Right cardiac atrium (tissue), 5 donors: ENCODE measurements at regions not wholly inside any gene's neighbourhood (a gene's known extent, or its start where the extent isn't known, plus 50 kb on each side); places are given as distances from the start of the nearest gene placed in this dataset.

Source experiments
- ATAC-seq, 2 donors: fragments of 200-7000 bp; cut with Tn5 transposase; one replicate each; pipeline versions ENCODE4 v1.8.0 to v1.9.1; 2020; ENCODE audit warnings: moderate library complexity in 2 of 2, mild to moderate bottlenecking in 1 of 2
- DNase-seq, 3 donors: peaks; one replicate each; pipeline ENCODE4 v3.0.0-alpha.2; 2020
- H3K27ac ChIP-seq: one replicate; pipeline ENCODE4 v1.5.1; 2013; ENCODE audit warnings: mild to moderate bottlenecking, low read length, control low read depth, moderate library complexity
- H3K27me3 ChIP-seq: one replicate; pipeline ENCODE4 v1.6.1; 2013; ENCODE audit not compliant: control insufficient read depth, insufficient read depth
- H3K4me1 ChIP-seq: one replicate; pipeline ENCODE4 v1.6.1; 2013; ENCODE audit warnings: low read length; ENCODE audit not compliant: control insufficient read depth, insufficient read depth
- H3K4me3 ChIP-seq: one replicate; pipeline ENCODE4 v1.5.1; 2013; ENCODE audit warnings: low read length, control low read depth
- H3K9me3 ChIP-seq: one replicate; pipeline ENCODE4 v1.6.1; 2013; ENCODE audit warnings: low read length; ENCODE audit not compliant: control insufficient read depth
- WGBS: extraction: QIAGEN DNeasy Blood & Tissue Kit; methylation state at CpG from one replicate; pipeline ENCODE4 v1.1.7; 2013; 5-methylcytosine and 5-hydroxymethylcytosine counted together
- intact Hi-C, 4 donors: fragments of 100-400 bp; cut with DNase I; formaldehyde crosslinking; loops; one replicate each; pipeline versions ENCODE4 v1.11.0 to v1.14.0; 2022 to 2023
- donor health status: healthy with polysubstance abuse.
- donor health status: DM: no; HTN: yes; CAD: no.
- donor health status: DM: no; HTN: no; CAD: no.
- donor health status: DM: no; HTN: yes; CAD: no; lungs with severe emphysema.
- donor health status: DM: yes; HTN: yes; CAD: no.

DNA sequence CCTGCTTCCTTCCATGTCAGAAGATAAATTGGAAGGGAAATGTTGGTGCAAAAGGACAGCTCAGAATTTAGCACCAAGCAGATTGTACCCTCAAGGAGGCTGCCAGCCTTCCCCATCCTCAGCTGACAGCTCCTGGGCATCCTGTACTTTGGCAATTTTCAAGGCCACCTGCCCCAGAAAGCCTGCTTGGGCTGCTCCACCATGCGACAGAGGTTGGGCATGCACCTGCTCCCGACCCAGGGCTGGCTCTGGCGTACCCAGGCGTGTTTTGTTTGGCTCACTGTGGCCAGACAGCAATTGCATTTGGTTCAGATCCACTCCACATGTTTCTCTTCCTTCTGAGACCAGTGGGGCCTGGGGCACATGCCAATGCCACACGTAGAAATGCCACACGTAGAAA lies 547.8 kb downstream of the NPHP4 start:
- intact Hi-C loops = no loop called here
- Histone ChIP-seq H3K27me3 (no peaks in the 10 kb centered on the region), H3K9me3 (peaks cover 2% of the 10 kb centered on the region), H3K27ac (no peak overlapping the region), H3K4me1 (no peaks in the 10 kb centered on the region), H3K4me3 (no peak overlapping the region)
- DNase-seq (no peak), ATAC-seq (no peak)
- WGBS = 81% methylated on average over 6 of the region's 6 CpGs

DNA sequence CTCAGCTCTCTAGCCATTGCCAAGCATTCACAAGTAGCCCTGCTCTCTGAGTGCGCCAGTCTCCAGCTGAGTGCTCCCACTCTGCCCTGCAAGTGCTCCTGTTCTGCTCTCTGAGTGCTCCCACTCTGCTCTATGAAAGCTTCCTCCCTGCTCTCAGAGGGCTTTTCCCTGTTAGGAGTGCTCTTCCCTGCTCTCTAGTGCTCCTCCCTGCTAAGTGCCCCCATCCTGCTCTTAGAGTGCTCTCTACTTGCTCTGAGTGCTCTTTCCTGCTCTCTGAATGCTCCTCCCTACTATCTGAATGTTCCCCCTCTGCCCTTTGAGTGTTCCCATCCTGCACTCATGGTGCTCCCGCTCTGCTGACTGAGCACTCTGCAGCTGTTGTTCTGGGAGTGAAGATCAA lies 555.4 kb downstream of the NPHP4 start:
- 81% methylated on average over 2 of the region's 2 CpGs for WGBS
- DNase-seq (no peak), ATAC-seq (no peak)
- Histone ChIP-seq H3K27ac (no peak overlapping the region), H3K4me1 (no peaks in the 10 kb centered on the region), H3K4me3 (no peak overlapping the region), H3K27me3 (no peaks in the 10 kb centered on the region), H3K9me3 (no peaks in the 10 kb centered on the region)
- intact Hi-C loops = loop anchor here in 1 of 4 donors (10.0 kb wide), 1 partner anchor 58 kb away; no protein-coding TSS in a partner anchor

DNA sequence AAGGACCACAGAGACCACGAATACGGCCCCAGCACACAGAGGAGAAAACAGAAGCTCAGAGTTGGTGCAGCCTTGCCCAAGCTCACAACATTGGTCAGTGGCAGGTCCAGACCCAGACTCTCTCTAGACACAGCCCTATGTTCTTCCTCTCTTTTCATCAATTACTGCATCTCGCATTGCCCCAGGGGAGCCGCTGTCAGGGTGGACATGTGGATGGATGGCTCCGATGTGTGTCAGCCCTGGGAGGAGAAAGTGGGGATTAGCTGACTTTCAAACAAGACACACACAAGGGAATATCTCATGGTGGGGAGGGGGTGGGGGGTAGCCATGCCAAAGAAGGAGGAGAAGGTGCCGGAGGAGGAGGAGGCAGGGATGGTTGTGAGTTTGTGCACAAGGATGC lies 556.8 kb downstream of the NPHP4 start:
- Histone ChIP-seq H3K27me3 (no peaks in the 10 kb centered on the region), H3K4me1 (no peaks in the 10 kb centered on the region), H3K27ac (no peak overlapping the region), H3K4me3 (no peak overlapping the region), H3K9me3 (no peaks in the 10 kb centered on the region)
- intact Hi-C loops = loop anchor here in 1 of 4 donors (10.0 kb wide), 1 partner anchor 59 kb away; no protein-coding TSS in a partner anchor
- DNase-seq = no peak
- ATAC-seq = no peak
- WGBS = 83% methylated on average over 6 of the region's 6 CpGs

DNA sequence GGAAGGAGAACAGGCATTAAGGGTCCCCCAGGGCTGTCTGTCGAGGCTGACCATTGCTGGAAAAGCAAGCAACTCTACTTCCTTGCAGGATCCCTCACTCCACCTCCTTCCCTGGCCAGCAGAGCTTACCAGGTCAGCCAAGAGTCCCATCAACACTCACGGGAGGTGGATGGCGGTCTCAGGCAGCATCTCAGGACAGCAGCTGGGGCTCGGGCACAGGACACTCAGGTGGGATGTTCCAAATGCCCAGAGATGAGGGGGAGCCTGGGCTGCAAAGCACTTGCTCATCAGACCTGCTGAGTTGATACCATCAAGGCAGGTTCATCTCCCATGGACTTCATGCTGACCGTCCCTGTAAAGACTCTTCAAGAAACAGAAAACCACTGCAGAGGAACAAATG lies 559.8 kb downstream of the NPHP4 start:
- no peak overlapping the region for H3K4me3 ChIP-seq
- 65% methylated on average over 5 of the region's 5 CpGs for WGBS
- ATAC-seq (no peak), DNase-seq (no peak)
- H3K27me3 ChIP-seq = no peaks in the 10 kb centered on the region
- no peaks in the 10 kb centered on the region for H3K9me3 ChIP-seq
- intact Hi-C loops = loop anchor here in 1 of 4 donors (10.0 kb wide), 1 partner anchor 62 kb away; no protein-coding TSS in a partner anchor
- no peaks in the 10 kb centered on the region for H3K4me1 ChIP-seq
- H3K27ac ChIP-seq = no peak overlapping the region

DNA sequence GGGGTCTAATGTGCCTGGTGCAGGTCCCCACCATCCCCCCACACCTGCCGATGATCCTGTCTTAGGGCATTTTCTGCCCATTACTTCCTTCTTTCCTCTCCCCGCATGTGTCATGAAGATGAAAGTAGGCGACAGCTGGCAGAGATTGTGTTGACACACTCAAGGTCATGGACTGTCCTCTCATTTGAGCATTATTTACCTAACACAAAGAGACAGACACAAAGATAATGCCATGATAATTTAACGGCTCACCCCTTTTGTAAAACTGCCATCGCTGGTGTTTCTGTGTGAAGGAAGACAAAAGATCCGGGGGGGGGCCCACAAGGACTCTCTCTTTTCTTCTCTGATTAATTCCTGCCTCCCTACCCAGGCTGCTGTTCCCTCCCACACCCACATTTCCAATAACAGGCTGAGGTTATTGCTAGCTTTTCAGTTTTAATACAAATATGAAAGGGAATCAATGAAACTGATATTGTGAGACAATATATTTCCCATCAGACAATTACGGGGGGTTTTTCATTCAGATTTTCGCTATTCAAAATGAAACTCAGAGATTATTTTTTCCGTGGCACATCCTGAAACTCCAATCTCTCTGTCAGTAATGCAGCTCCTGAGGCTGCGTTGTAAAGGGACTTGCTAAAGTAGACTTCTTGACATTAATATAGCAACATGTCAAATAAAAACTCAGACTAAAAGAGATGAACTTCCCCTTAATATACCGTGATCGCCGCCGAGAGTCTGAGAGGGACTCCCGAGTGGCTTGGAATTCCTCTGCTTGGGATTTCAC lies 561.1 kb downstream of the NPHP4 start:
- DNase-seq (no peak), ATAC-seq (no peak)
- no peak overlapping the region for H3K4me3 ChIP-seq
- 56% methylated on average over 15 of the region's 15 CpGs for WGBS
- intact Hi-C loops = loop anchor here in 1 of 4 donors (10.0 kb wide), 1 partner anchor 64 kb away; no protein-coding TSS in a partner anchor
- H3K27me3 ChIP-seq = no peaks in the 10 kb centered on the region
- H3K27ac ChIP-seq = no peak overlapping the region
- H3K9me3 ChIP-seq = no peaks in the 10 kb centered on the region
- H3K4me1 ChIP-seq = no peaks in the 10 kb centered on the region

DNA sequence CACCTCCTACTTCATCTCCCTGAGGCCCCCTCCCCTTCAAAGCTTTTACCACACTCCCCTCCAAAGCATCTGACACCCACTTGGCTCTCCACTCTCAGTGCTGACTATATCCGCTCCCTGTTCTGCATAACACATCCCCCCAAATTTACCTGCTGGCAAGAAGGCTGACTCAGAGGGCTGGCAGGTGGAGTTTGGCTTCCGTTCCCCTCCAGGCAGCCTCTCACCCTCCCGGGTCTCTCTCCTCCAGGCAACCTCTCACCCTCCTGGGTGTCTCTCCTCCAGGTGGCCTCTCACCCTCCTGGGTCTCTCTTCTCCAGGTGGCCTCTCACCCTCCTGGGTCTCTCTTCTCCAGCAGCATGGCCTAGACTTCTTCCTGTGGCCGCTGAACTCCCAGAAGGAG lies 562.1 kb downstream of the NPHP4 start:
- H3K27ac ChIP-seq = no peak overlapping the region
- WGBS = 80% methylated on average over 4 of the region's 4 CpGs
- H3K4me1 ChIP-seq = no peaks in the 10 kb centered on the region
- intact Hi-C loops = loop anchor here in 1 of 4 donors (10.0 kb wide), 1 partner anchor 65 kb away; no protein-coding TSS in a partner anchor
- no peak for DNase-seq
- H3K27me3 ChIP-seq = no peaks in the 10 kb centered on the region
- no peak overlapping the region for H3K4me3 ChIP-seq
- no peak for ATAC-seq
- H3K9me3 ChIP-seq = no peaks in the 10 kb centered on the region

DNA sequence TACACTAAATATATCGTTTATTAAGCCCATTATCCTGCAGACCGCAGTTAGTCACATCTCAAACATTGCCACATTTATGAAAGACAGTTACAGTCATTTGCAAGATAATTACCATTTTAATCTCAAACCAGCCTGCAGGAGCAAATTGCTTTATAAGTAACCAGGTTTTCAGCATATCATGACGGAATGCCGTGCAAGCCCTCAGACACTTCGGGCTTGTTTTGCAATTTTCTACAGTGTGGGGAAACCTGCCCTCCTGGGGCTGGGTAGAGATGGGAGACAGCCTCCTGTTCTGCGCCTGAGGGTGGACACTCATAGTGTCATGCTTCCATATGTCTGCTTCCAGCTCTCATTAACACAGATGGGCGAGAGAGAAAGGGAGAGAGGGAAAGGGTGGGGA lies 563.9 kb downstream of the NPHP4 start:
- intact Hi-C loops = no loop called here
- Histone ChIP-seq H3K27ac (no peak overlapping the region), H3K27me3 (no peaks in the 10 kb centered on the region), H3K4me1 (no peaks in the 10 kb centered on the region), H3K4me3 (no peak overlapping the region), H3K9me3 (no peaks in the 10 kb centered on the region)
- no peak for DNase-seq
- WGBS = 70% methylated on average over 7 of the region's 7 CpGs
- ATAC-seq = no peak

DNA sequence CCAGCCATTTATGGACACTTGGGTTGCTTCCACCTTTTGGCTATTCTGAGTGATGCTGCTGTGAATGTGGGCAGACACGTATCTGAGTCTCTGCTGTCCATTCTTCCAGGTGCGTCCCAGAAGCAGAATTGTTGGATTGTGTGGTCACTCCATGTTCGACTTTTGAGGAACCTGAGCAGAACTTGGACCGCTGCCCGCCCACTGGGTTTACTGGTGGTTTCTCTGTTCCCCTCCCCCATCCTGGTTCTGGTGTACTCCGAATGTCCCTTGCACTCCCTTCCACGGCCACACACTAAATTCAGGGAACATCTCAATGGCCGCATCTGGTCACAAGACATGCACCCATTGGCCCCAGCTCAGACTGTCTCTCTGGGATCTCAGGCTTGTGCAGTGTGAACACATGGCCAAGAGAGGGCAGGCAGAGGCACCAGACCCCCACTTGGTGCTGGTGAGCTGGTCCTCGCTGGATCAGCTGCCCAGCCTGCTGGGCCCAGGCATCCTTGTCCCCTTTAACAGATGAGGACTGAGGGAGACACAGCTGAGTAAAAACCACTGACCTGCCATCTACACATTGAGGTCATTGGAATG lies 565.1 kb downstream of the NPHP4 start:
- no peaks in the 10 kb centered on the region for H3K4me1 ChIP-seq
- H3K4me3 ChIP-seq = no peak overlapping the region
- H3K27ac ChIP-seq = no peak overlapping the region
- H3K9me3 ChIP-seq = no peaks in the 10 kb centered on the region
- ATAC-seq = no peak
- WGBS = 84% methylated on average over 9 of the region's 9 CpGs
- no peaks in the 10 kb centered on the region for H3K27me3 ChIP-seq
- intact Hi-C loops = no loop called here
- DNase-seq = no peak

DNA sequence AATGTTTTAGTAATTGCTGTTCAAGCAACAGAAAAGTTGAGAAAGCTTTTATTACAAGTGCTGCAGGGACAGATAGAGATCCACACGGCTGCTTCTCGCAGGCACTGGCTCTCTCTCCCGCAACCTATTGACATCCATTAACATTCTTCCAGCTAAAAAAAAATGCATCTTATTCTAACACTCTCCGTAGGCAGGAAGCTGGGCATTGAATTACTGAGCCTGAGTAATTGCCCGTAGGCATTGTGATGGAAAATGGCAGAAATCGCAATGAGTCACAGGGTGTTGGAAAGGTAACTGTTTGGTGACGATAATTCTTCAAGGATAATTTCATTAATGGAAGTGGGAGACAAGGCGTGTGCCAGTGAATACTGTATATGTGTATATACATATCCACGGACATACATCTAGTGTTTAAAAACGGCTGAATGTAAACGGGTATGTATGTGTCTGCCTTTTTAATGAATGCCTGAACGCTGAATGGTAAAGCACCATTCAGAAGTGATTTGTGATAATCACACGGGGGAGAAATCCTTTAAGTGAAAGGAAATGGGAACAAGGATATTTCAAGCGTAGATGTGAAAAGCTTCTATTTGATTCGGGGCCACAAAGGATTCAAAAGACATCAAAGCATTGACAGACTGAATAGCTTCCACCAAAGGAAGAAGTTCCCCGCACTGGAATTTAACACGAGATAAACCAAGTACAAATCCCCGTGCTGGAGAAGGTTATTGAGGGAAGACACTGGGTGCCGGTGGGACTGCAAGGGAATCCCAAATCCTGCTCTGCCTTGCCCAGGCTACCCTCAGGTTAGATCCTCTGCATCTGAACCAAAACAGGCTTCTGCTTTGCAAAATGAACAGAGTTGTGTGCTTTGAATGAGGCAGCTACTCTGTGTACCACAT lies 567.2 kb downstream of the NPHP4 start:
- no peak for DNase-seq
- Histone ChIP-seq H3K27me3 (no peaks in the 10 kb centered on the region), H3K9me3 (no peaks in the 10 kb centered on the region), H3K4me1 (no peaks in the 10 kb centered on the region), H3K27ac (no peak overlapping the region), H3K4me3 (no peak overlapping the region)
- intact Hi-C loops = no loop called here
- 29% methylated on average over 19 of the region's 19 CpGs for WGBS
- ATAC-seq = no peak

DNA sequence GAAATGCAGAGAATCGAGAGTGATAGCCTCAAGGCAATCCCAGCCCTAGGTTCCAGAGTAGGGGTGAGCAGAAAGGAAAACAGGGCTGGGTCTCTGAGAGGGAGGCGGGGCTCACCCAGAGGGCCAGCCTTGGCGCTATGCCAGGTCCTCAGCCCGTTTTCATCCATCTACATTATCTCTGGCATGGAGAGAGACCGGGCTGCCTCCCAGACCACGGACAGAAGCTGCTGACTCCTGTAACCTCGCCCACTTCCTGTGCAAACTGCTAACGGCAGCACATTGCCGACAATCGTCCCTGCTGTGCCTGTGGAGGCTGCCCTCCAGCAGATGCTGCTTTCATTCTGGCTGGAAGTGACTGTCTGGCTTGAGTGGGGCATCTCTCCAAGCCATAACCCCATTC lies 569.1 kb downstream of the NPHP4 start:
- H3K27me3 ChIP-seq = no peaks in the 10 kb centered on the region
- 10% methylated on average over 10 of the region's 10 CpGs for WGBS
- intact Hi-C loops = no loop called here

DNA sequence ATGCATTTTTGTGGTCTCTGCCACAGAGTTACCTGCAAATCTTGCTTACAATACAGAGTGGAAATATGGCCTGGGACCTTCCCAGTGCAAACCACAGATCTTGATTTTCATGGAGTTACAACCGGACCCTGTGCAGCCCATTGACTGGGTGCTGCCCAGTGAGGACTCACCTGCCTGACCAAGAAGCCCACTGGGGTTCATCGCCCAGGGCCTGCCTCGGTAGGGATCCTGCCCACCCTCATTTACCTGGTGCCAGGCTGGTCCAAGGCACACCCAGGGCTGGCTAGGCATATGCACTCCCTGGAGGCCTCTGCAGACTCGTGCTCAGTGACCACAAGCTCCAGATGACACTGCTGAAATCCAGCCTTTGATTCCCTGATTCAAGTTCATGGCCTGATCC lies 572.7 kb downstream of the NPHP4 start:
- Histone ChIP-seq H3K4me1 (no peaks in the 10 kb centered on the region), H3K27me3 (no peaks in the 10 kb centered on the region), H3K4me3 (no peak overlapping the region), H3K9me3 (no peaks in the 10 kb centered on the region), H3K27ac (no peak overlapping the region)
- no peak for ATAC-seq
- intact Hi-C loops = no loop called here
- no peak for DNase-seq
- WGBS = 73% methylated on average over 4 of the region's 4 CpGs

More for the DNA sequence above, 569.1 kb downstream of the NPHP4 start:
- H3K4me1 ChIP-seq = no peaks in the 10 kb centered on the region
- no peaks in the 10 kb centered on the region for H3K9me3 ChIP-seq
- ATAC-seq (peak; percentile 56 to 64), DNase-seq (peak; percentile 23 to 76 (median 71))
- H3K4me3 ChIP-seq = no peak overlapping the region
- no peak overlapping the region for H3K27ac ChIP-seq
